ENCODE measurements at regions not wholly inside any gene's neighbourhood (a gene's known extent, or its start where the extent isn't known, plus 50 kb on each side); places are given as distances from the start of the nearest gene placed in this dataset.

GRCh38 chrX:68922013-68922412 lies 93.2 kb downstream of the EFNB1 start:
- TF ChIP-seq CTCF (IDR thresholded peaks at IDR 0.05; ENCODE audit: low read depth, low read length) (no peak), EZH2phosphoT487 (IDR thresholded peaks at IDR 0.05; ENCODE audit: low read depth) (no peak)

All from OCI-LY3 (cell line).